Stimulated activated CD4-positive, alpha-beta T cell treated with anti-CD3 and anti-CD28 coated beads, Interleukin-15, amount 100 ng/mL, for 48 hours (primary cell): ENCODE measurements at regions not wholly inside any gene's neighbourhood (a gene's known extent, or its start where the extent isn't known, plus 50 kb on each side); places are given as distances from the start of the nearest gene placed in this dataset.
"Not testable (repeated sequence)": the region's sequence is repeated elsewhere in the genome, so short reads cannot be mapped to it uniquely, and the experiment has no call there.

ENCODE experiments used
- DNase-seq, 2 donors: peaks; one replicate each; pipeline ENCODE4 v3.0.0-alpha.2; 2020; ENCODE audit warnings: low read depth in 2 of 2

- no peak for DNase-seq
Measured at GRCh38 chr7:82624965-82625364, 181.4 kb upstream of the CACNA2D1 start.

GRCh38 chr7:82624337-82624736 is 180.8 kb upstream of the CACNA2D1 start:
- DNase-seq = no peak

- no peak for DNase-seq
Measured at GRCh38 chr7:82623812-82624211, 180.2 kb upstream of the CACNA2D1 start.

- no peak for DNase-seq
Measured at GRCh38 chr7:82617156-82617555, 173.6 kb upstream of the CACNA2D1 start.

GRCh38 chr7:82616059-82616728 is 172.6 kb upstream of the CACNA2D1 start:
- DNase-seq = no peak

GRCh38 chr7:82615527-82615926 is 171.9 kb upstream of the CACNA2D1 start:
- no peak for DNase-seq

GRCh38 chr7:82609746-82610145 is 166.2 kb upstream of the CACNA2D1 start:
- DNase-seq = no peak

GRCh38 chr7:82605247-82605864 is 161.8 kb upstream of the CACNA2D1 start:
- DNase-seq = no peak

- DNase-seq = no peak
Measured at GRCh38 chr7:82602066-82602465, 158.5 kb upstream of the CACNA2D1 start.

GRCh38 chr7:82600531-82600930 is 157.0 kb upstream of the CACNA2D1 start:
- DNase-seq = no peak

GRCh38 chr7:82599895-82600294 is 156.3 kb upstream of the CACNA2D1 start:
- DNase-seq = no peak

GRCh38 chr7:82598958-82599357 is 155.4 kb upstream of the CACNA2D1 start:
- no peak for DNase-seq

GRCh38 chr7:82595795-82596194 is 152.2 kb upstream of the CACNA2D1 start:
- not testable (repeated sequence) for DNase-seq

- no peak for DNase-seq
Measured at GRCh38 chr7:82595176-82595575, 151.6 kb upstream of the CACNA2D1 start.

- DNase-seq = no peak
Measured at GRCh38 chr7:82594665-82595064, 151.1 kb upstream of the CACNA2D1 start.

- DNase-seq = no peak
Measured at GRCh38 chr7:82593780-82594179, 150.2 kb upstream of the CACNA2D1 start.

GRCh38 chr7:82592416-82592815 is 148.8 kb upstream of the CACNA2D1 start:
- DNase-seq = no peak

GRCh38 chr7:82579047-82579446 is 135.5 kb upstream of the CACNA2D1 start:
- no peak for DNase-seq

- no peak for DNase-seq
Measured at GRCh38 chr7:82578430-82578829, 134.9 kb upstream of the CACNA2D1 start.

GRCh38 chr7:82572195-82572880 is 128.8 kb upstream of the CACNA2D1 start:
- DNase-seq = peak; percentile 41 to 57

GRCh38 chr7:82571047-82571446 is 127.5 kb upstream of the CACNA2D1 start:
- not testable (repeated sequence) for DNase-seq

- DNase-seq = no peak
Measured at GRCh38 chr7:82567841-82568240, 124.3 kb upstream of the CACNA2D1 start.

GRCh38 chr7:82567356-82567755 is 123.8 kb upstream of the CACNA2D1 start:
- no peak for DNase-seq
